ENCODE measurements at regions not wholly inside any gene's neighbourhood (a gene's known extent, or its start where the extent isn't known, plus 50 kb on each side); places are given as distances from the start of the nearest gene placed in this dataset.

DNA sequence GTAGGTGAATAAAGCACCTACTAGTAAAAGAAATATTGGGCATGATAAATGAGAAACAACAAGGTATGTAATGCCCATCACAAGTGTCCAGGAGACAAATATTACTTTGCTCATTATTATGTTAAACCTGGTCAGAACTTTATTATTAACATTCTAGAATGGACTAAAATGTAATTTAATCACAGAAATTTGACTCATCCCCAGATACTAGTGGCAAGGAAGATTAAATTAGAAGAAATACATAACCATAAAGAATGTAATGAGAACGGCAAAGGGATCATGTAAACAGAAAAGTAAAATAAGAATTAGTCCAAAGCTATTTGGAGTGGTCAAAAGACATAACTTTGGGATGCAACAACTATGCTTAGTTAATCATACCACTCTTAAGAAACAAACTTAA lies 71.2 kb upstream of the STAC start:
- no peak for DNase-seq
- H2AFZ ChIP-seq (ENCODE audit: low read length): no peak overlapping the region
- H3K9me2 ChIP-seq (replicated peaks; ENCODE audit: insufficient read depth, low read length): no peaks in the 10 kb centered on the region
- TF ChIP-seq, protein P1, sequence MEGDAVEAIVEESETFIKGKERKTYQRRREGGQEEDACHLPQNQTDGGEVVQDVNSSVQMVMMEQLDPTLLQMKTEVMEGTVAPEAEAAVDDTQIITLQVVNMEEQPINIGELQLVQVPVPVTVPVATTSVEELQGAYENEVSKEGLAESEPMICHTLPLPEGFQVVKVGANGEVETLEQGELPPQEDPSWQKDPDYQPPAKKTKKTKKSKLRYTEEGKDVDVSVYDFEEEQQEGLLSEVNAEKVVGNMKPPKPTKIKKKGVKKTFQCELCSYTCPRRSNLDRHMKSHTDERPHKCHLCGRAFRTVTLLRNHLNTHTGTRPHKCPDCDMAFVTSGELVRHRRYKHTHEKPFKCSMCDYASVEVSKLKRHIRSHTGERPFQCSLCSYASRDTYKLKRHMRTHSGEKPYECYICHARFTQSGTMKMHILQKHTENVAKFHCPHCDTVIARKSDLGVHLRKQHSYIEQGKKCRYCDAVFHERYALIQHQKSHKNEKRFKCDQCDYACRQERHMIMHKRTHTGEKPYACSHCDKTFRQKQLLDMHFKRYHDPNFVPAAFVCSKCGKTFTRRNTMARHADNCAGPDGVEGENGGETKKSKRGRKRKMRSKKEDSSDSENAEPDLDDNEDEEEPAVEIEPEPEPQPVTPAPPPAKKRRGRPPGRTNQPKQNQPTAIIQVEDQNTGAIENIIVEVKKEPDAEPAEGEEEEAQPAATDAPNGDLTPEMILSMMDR (IDR thresholded peaks at IDR 0.05; ENCODE audit: low read length): no peak
- TF ChIP-seq EZH2phosphoT487 (IDR thresholded peaks at IDR 0.05; ENCODE audit: low read length): no peak
- no peak for TF ChIP-seq EZH2 (optimal IDR thresholded peaks at IDR 0.05; ENCODE audit: low read depth, low read length)
- H3K4me1 ChIP-seq (ENCODE audit: low read length): no peaks in the 10 kb centered on the region
- no peaks in the 10 kb centered on the region for H4K20me1 ChIP-seq (ENCODE audit: insufficient read depth, low read length)
- H3K9ac ChIP-seq (ENCODE audit: low read length): no peak overlapping the region
- H3K36me3 ChIP-seq (replicated peaks; ENCODE audit: insufficient read depth, low read length): no peaks in the 10 kb centered on the region
- no peaks in the 10 kb centered on the region for H3F3A ChIP-seq (ENCODE audit: insufficient read depth, low read length)
- H3K4me2 ChIP-seq (ENCODE audit: low read depth, low read length): no peak overlapping the region
- no peaks in the 10 kb centered on the region for H3K9me3 ChIP-seq (replicated peaks; ENCODE audit: insufficient read depth, low read length)
- no peak overlapping the region for H3K4me3 ChIP-seq (ENCODE audit: low read length)
- no peaks in the 10 kb centered on the region for H3K79me2 ChIP-seq (ENCODE audit: low read length)
- no peaks in the 10 kb centered on the region for H3K27me3 ChIP-seq (replicated peaks; ENCODE audit: insufficient read depth, low read length)
- no peak overlapping the region for H3K27ac ChIP-seq (ENCODE audit: low read length)

DNA sequence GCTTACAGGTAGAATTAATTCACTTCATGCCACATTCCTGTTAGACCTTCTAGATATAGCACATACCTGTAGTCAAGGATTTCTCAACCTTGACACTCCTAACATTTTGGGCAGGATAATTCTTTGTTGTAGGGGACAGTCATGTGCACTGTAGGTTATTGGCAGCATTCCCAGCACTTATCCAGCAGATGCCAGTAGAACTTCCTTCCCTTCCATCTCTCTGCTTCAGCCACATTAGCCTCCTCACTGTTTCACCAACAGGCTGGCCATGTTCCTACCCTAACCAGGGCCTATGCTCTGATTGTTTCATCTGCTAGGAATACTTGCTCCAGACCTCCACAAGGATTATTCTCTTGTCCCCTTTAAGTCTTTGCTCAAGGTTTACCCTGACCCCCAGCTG lies 68.0 kb upstream of the STAC start:
- no peaks in the 10 kb centered on the region for H3K9me3 ChIP-seq (replicated peaks; ENCODE audit: insufficient read depth, low read length)
- TF ChIP-seq EZH2 (optimal IDR thresholded peaks at IDR 0.05; ENCODE audit: low read depth, low read length): no peak
- TF ChIP-seq, protein P1 (IDR thresholded peaks at IDR 0.05; ENCODE audit: low read length): no peak
- TF ChIP-seq EZH2phosphoT487 (IDR thresholded peaks at IDR 0.05; ENCODE audit: low read length): no peak
- H3K27ac ChIP-seq (ENCODE audit: low read length): no peak overlapping the region
- no peaks in the 10 kb centered on the region for H4K20me1 ChIP-seq (ENCODE audit: insufficient read depth, low read length)
- no peaks in the 10 kb centered on the region for H3K27me3 ChIP-seq (replicated peaks; ENCODE audit: insufficient read depth, low read length)
- no peak overlapping the region for H3K9ac ChIP-seq (ENCODE audit: low read length)
- no peak overlapping the region for H3K4me2 ChIP-seq (ENCODE audit: low read depth, low read length)
- H3K9me2 ChIP-seq (replicated peaks; ENCODE audit: insufficient read depth, low read length): no peaks in the 10 kb centered on the region
- no peak for DNase-seq
- no peaks in the 10 kb centered on the region for H3F3A ChIP-seq (ENCODE audit: insufficient read depth, low read length)
- H3K4me1 ChIP-seq (ENCODE audit: low read length): no peaks in the 10 kb centered on the region
- H3K36me3 ChIP-seq (replicated peaks; ENCODE audit: insufficient read depth, low read length): no peaks in the 10 kb centered on the region
- H2AFZ ChIP-seq (ENCODE audit: low read length): no peak overlapping the region
- no peak overlapping the region for H3K4me3 ChIP-seq (ENCODE audit: low read length)
- no peaks in the 10 kb centered on the region for H3K79me2 ChIP-seq (ENCODE audit: low read length)

DNA sequence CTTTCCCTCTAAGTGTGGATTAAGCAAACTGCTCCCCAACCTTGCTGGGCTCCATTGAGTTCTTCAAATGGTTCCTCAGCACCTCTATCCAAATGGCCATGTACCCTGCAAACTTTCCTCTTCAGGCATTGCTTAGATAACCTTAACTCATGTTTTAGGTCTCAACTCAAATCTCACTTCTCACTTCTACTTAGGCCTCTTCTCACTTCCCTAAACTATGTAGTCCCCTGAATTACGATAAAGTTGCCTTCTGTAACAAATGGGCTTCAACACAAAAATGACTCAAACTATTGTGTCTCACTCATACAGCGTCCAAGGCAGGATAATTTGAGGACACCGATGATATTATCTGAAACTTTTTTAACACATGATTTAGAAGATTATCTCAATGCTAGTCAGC lies 62.4 kb upstream of the STAC start:
- Histone ChIP-seq H3K9me3 (replicated peaks; ENCODE audit: insufficient read depth, low read length) (no peaks in the 10 kb centered on the region), H2AFZ (ENCODE audit: low read length) (no peak overlapping the region), H3K27ac (ENCODE audit: low read length) (no peak overlapping the region), H3K9me2 (replicated peaks; ENCODE audit: insufficient read depth, low read length) (no peaks in the 10 kb centered on the region), H3F3A (ENCODE audit: insufficient read depth, low read length) (no peaks in the 10 kb centered on the region), H3K27me3 (replicated peaks; ENCODE audit: insufficient read depth, low read length) (no peaks in the 10 kb centered on the region), H3K9ac (ENCODE audit: low read length) (no peak overlapping the region), H3K79me2 (ENCODE audit: low read length) (no peaks in the 10 kb centered on the region), H3K4me1 (ENCODE audit: low read length) (no peaks in the 10 kb centered on the region), H3K4me3 (ENCODE audit: low read length) (no peak overlapping the region), H3K36me3 (replicated peaks; ENCODE audit: insufficient read depth, low read length) (no peaks in the 10 kb centered on the region), H4K20me1 (ENCODE audit: insufficient read depth, low read length) (no peaks in the 10 kb centered on the region), H3K4me2 (ENCODE audit: low read depth, low read length) (no peak overlapping the region)
- DNase-seq: no peak
- TF ChIP-seq EZH2 (optimal IDR thresholded peaks at IDR 0.05; ENCODE audit: low read depth, low read length) (no peak), EZH2phosphoT487 (IDR thresholded peaks at IDR 0.05; ENCODE audit: low read length) (no peak)
- TF ChIP-seq, protein P1 (IDR thresholded peaks at IDR 0.05; ENCODE audit: low read length): no peak
